ENCODE measurements at regions not wholly inside any gene's neighbourhood (a gene's known extent, or its start where the extent isn't known, plus 50 kb on each side); places are given as distances from the start of the nearest gene placed in this dataset.

DNA sequence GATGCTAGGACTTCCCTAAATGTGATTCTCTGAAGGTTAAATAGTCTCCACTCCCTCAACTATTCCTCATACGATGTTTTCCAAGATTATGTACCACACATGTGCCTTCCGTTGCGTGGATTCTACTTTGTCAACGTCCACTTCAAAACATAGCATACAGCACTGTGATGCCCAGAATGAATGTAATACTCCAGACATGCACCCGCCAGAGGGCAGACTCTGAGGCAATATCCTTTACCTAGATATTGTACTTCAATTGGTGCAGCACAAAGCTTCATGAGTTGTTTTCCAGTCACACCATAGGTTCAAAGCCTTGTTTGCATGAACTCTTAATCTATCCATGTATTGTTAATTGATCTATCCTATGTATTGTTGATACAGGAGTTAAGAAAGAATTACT is 201.0 kb upstream of the NABP1 start:
- H3K27me3 Mint-ChIP-seq: peaks cover 14 to 26% of the 10 kb centered on the region in 2 donors
- ATAC-seq: no peak
- H3K9me3 Mint-ChIP-seq: peaks cover 7% of the 10 kb centered on the region
- H3K36me3 Mint-ChIP-seq: peaks cover 15% of the 10 kb centered on the region
- no peak for DNase-seq (ENCODE audit: low spot score)
- H3K4me1 Mint-ChIP-seq (ENCODE audit: low read depth in 2 of 2): peaks cover 0 to 6% of the 10 kb centered on the region in 2 donors
- no peak overlapping the region for H3K4me3 Mint-ChIP-seq
- H3K27ac Mint-ChIP-seq: no peak overlapping the region

DNA sequence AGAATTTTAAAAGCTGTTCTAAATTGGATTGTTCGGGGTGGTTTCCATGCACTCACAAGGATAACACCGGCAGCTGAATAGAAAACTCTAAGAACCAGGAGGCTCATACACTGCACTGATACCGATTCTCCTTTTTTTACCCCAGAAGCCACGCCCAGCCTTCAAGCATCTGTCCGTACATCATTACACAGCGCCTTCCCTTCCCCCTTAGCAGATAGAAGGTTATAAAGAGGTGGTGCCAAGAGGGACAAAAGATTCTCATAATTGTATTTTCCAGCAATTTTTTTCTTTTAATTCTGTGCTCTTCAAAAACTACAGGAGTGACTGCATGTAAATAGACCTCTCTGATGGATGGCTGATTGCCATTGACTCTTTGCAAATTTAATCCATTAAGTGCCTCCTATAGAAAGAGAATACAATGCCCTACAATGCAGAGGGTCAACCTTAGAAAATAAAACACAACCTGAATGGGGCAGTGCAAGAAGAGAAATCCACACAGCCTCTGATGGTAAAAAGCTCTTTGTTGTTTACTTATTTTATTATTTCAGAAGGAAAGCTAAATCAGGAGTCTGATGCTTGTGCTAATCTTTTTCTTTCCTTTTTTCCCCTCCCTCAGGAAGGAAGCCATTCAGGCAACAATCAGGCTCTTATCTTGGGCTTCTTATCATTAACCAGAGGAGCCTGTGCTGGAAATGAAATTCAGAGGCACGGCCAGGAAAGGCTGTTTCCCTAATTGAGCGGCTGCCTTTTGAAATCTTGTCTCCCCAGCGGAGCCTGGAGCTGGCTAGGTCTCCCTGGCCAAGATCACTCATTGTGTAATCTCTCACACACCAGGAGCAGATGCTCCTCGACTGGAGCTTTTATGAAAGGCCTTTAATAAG is 198.9 kb upstream of the NABP1 start:
- Mint-ChIP-seq H3K4me3 (no peak overlapping the region), H3K27ac (no peak overlapping the region), H3K27me3 (peaks cover 15 to 26% of the 10 kb centered on the region in 2 donors), H3K9me3 (peaks cover 9% of the 10 kb centered on the region), H3K4me1 (ENCODE audit: low read depth in 2 of 2) (peaks cover 0 to 6% of the 10 kb centered on the region in 2 donors), H3K36me3 (peaks cover 19% of the 10 kb centered on the region)
- ATAC-seq (no peak), DNase-seq (ENCODE audit: low spot score) (no peak)

DNA sequence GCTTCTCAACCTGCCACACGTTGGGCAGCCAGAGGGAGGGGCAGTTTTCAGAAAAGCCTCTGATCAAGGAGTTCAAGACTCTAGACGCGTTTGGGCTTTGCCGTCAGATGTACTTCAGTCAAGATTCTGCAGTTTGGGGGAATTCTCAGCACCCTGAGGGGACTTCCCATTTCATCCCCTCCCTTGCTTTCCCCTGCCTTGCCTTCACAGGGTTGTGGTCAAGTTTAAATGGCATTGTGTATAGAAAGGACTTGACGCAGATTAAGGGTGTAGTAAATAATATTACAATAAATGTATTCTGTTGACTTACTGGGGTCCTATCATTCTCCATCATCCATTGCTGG is 198.3 kb upstream of the NABP1 start:
- DNase-seq (ENCODE audit: low spot score): no peak
- Mint-ChIP-seq H3K4me1 (ENCODE audit: low read depth in 2 of 2) (peaks cover 0 to 6% of the 10 kb centered on the region in 2 donors), H3K27me3 (peaks cover 20 to 33% of the 10 kb centered on the region in 2 donors), H3K4me3 (no peak overlapping the region), H3K9me3 (peaks cover 9% of the 10 kb centered on the region), H3K27ac (no peak overlapping the region), H3K36me3 (peaks cover 19% of the 10 kb centered on the region)
- ATAC-seq: peak; percentile 49 to 84

DNA sequence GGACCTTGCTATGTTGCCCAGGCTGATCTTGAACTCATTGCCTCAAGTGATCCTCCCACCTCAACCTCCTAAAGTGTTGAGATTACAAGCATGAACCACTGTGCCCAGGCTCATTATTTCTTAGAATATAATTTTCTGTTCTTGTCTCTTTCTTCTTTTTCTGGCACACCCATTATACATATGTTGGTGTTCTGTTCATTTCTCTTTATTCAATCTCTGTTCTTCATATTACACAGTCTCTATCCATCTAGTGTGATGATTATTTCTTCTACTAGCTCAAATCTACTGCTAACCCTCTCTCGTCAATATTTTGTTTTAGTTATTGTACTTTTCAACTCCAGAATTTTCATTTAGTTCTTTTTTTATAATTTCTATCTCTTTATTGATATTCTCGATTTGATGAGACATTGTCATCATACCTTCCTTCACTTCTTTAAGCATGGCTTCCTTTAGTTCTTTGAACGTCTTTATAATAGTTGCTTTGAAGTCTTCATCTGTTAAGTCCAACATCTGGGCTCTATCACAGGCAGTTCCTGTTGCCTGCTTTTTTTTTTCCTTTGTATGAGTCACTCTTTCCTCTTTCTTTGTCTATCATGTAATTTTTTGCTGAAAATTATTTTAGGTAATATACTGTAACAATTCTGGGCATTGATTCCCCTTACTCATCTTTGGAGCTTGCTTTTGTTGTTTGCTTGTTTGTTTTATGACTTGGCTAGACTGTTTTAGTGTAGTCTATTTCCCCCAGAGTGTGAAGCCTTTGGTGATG is 196.4 kb upstream of the NABP1 start:
- Mint-ChIP-seq H3K27ac (no peak overlapping the region), H3K27me3 (peaks cover 27 to 36% of the 10 kb centered on the region in 2 donors), H3K4me3 (no peak overlapping the region), H3K4me1 (ENCODE audit: low read depth in 2 of 2) (peaks cover 0 to 6% of the 10 kb centered on the region in 2 donors), H3K36me3 (peaks cover 19% of the 10 kb centered on the region), H3K9me3 (peaks cover 9% of the 10 kb centered on the region)
- no peak for ATAC-seq
- no peak for DNase-seq (ENCODE audit: low spot score)

DNA sequence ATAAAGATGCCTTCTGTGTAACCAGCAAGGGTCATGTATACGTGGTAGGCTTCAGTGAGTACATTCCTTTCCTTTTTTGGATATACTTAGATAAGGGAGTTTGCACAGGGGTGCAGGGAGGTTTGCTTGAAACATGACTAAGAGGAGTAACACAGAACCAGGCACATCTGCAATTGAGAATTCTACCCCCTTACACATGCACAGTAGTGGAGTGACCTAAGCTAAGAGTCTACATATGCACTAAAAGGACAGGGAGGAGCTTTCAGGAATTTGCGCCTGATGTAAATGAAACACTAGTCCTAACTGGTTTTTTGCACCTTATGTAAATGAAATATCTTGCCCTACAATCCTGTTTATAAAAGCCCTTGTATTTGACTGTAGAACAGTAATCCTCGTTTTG is 194.8 kb upstream of the NABP1 start:
- peaks cover 0 to 6% of the 10 kb centered on the region in 2 donors for H3K4me1 Mint-ChIP-seq (ENCODE audit: low read depth in 2 of 2)
- peaks cover 19% of the 10 kb centered on the region for H3K36me3 Mint-ChIP-seq
- DNase-seq (ENCODE audit: low spot score): no peak

DNA sequence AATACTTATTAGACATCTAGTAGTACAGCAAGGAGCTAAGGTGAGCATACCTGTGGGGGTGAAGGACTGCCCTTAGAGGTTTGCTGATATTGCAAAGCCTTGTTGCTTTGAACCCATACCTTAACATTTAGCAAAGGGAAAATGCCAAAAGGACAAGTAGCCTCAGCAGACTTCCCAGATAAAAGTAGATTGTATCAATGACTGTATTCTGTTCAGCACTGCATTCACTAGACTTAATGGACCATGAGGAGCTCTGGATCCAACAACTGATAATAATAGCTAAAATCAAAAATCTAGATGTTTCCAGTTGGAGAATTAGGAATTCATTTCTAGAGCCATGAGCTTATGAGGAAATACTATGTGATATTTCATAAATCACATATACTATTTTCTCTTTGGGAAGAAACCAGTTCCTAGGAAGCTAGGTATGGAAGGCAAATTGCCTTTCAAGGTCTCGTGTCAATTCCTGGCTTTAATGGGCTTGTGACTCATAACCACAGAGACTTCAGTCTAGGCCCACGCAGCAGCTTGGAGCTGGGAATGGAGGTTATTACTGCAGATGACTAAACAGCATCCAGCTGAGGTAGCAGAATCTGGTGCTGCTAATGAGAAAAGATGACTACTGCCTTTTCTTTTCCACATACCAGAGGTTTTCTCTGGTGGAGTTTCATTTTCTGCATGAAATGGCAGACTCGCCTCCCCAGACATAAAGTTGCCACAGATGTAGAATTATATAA is 191.2 kb upstream of the NABP1 start:
- no peaks in the 10 kb centered on the region for H3K4me1 Mint-ChIP-seq (ENCODE audit: low read depth in 2 of 2)
- ATAC-seq (no peak), DNase-seq (ENCODE audit: low spot score) (no peak)
- peaks cover 4% of the 10 kb centered on the region for H3K9me3 Mint-ChIP-seq
- no peak overlapping the region for H3K4me3 Mint-ChIP-seq
- H3K27ac Mint-ChIP-seq: no peak overlapping the region
- peaks cover 6% of the 10 kb centered on the region for H3K36me3 Mint-ChIP-seq
- H3K27me3 Mint-ChIP-seq: peaks cover 29 to 30% of the 10 kb centered on the region in 2 donors

More for the DNA sequence above, 194.8 kb upstream of the NABP1 start:
- no peak for ATAC-seq
- Mint-ChIP-seq H3K9me3 (peaks cover 9% of the 10 kb centered on the region), H3K4me3 (no peak overlapping the region), H3K27ac (no peak overlapping the region), H3K27me3 (peaks cover 30 to 36% of the 10 kb centered on the region in 2 donors)

DNA sequence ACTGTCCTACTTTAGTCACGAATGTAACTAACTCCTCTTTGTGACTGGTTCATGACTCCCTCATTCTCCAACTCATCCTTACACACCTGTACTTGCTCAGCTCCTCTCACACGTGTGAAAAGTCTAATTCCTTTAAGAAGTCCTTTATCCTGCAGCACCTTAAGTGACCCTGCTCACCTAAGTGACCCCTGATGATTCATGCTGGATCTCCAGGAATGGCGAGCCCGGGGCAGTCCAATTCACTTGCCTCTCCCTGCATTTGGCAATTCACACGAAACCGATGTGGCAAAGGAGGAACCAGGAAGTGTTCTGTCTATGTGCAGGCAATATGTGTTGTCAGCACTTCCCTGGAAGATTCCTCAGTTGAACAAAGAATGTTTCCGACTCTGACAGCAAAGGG is 189.8 kb upstream of the NABP1 start:
- ATAC-seq (no peak), DNase-seq (ENCODE audit: low spot score) (no peak)
- Mint-ChIP-seq H3K36me3 (no peaks in the 10 kb centered on the region), H3K27ac (no peak overlapping the region), H3K27me3 (peaks cover 20 to 24% of the 10 kb centered on the region in 2 donors), H3K4me1 (ENCODE audit: low read depth in 2 of 2) (no peaks in the 10 kb centered on the region), H3K9me3 (no peaks in the 10 kb centered on the region), H3K4me3 (no peak overlapping the region)

DNA sequence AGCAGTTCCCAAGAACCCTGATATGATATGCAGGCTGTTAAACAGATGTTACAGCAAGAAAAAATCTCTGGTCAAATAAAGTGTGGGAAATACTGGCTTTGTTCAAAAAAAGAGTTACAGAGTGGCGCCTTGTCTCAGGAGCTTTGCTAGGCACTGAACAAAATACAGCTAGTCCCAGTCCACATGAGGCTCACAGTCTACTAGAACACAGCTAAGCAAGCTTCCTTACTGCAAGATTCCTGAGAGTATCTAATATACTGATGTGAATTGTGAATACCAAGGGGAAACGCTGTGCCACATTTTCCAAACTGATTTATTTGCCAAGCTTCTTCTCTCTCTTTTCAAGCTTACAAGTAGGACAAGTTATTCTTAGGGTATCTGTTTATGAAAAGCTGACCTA is 188.8 kb upstream of the NABP1 start:
- Mint-ChIP-seq H3K27ac (no peak overlapping the region), H3K27me3 (peaks cover 27 to 29% of the 10 kb centered on the region in 2 donors), H3K4me1 (ENCODE audit: low read depth in 2 of 2) (no peaks in the 10 kb centered on the region), H3K9me3 (no peaks in the 10 kb centered on the region), H3K36me3 (no peaks in the 10 kb centered on the region), H3K4me3 (no peak overlapping the region)
- no peak for ATAC-seq
- DNase-seq (ENCODE audit: low spot score): no peak

DNA sequence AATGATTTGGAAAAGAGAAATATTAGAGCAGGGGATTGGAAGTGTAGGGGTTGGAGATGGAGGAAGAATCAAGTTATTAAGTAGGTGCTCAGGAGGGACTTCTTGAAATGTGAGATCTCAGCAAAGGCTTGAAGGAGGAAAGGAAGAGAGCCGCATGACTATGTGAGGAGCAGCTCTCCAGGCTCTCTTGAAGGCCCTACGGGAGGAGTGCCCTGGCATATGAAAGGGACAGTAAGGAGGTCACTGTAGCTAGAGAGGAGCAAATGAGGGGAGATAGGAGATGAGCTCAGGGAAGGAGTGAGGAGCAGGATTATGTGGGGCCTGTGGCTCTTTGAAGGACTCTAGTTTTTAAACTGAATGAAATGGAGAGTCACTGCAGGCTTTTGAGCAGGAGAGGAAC is 181.1 kb upstream of the NABP1 start:
- Mint-ChIP-seq H3K36me3 (no peaks in the 10 kb centered on the region), H3K9me3 (no peaks in the 10 kb centered on the region), H3K27ac (no peak overlapping the region), H3K4me3 (no peak overlapping the region), H3K4me1 (ENCODE audit: low read depth in 2 of 2) (no peaks in the 10 kb centered on the region), H3K27me3 (peaks cover 18 to 50% of the 10 kb centered on the region in 2 donors)
- DNase-seq (ENCODE audit: low spot score) (no peak), ATAC-seq (no peak)

DNA sequence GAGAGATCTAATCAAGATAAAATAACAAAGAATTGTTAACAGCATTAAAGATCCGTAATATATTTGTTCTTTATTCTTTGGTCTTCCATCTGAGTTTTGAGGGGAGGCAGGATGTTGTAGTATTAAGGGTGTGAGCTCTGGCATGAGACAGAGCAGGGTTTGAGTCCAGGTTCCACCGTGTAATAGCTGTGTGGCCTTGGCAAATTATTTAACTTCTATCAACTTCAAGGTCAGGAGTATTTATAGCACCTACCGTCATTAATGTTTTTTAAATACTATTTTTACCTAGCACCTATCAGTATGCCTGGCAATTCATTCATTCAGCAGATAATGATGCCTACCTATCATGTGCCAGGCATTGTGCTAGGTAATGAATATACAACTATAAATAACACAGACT is 180.1 kb upstream of the NABP1 start:
- H3K27me3 Mint-ChIP-seq: peaks cover 18 to 50% of the 10 kb centered on the region in 2 donors
- H3K4me1 Mint-ChIP-seq (ENCODE audit: low read depth in 2 of 2): no peaks in the 10 kb centered on the region
- no peak for ATAC-seq
- no peak overlapping the region for H3K4me3 Mint-ChIP-seq
- no peak overlapping the region for H3K27ac Mint-ChIP-seq
- no peak for DNase-seq (ENCODE audit: low spot score)
- H3K36me3 Mint-ChIP-seq: no peaks in the 10 kb centered on the region
- H3K9me3 Mint-ChIP-seq: no peaks in the 10 kb centered on the region

DNA sequence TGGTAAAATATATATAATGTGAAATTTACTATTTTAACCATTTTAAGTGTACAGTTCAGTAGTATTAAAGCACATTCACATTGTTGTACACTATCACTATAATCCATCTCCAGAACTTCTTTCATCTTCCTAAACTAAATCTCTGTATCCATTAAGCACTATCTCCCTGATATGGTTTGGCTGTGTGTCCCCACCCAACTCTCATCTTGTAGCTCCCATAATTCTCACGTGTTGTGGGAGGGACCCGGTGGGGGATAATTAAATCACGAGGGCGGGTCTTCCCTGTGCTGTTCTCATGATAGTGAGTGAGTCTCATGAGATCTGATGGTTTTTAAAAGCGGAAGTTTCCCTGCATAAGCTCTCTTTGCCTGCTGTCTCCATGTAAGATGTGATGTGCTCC is 178.9 kb upstream of the NABP1 start:
- no peaks in the 10 kb centered on the region for H3K9me3 Mint-ChIP-seq
- H3K36me3 Mint-ChIP-seq: no peaks in the 10 kb centered on the region
- H3K27ac Mint-ChIP-seq: no peak overlapping the region
- DNase-seq (ENCODE audit: low spot score): no peak
- ATAC-seq: no peak
- peaks cover 13 to 49% of the 10 kb centered on the region in 2 donors for H3K27me3 Mint-ChIP-seq
- H3K4me1 Mint-ChIP-seq (ENCODE audit: low read depth in 2 of 2): no peaks in the 10 kb centered on the region
- no peak overlapping the region for H3K4me3 Mint-ChIP-seq

DNA sequence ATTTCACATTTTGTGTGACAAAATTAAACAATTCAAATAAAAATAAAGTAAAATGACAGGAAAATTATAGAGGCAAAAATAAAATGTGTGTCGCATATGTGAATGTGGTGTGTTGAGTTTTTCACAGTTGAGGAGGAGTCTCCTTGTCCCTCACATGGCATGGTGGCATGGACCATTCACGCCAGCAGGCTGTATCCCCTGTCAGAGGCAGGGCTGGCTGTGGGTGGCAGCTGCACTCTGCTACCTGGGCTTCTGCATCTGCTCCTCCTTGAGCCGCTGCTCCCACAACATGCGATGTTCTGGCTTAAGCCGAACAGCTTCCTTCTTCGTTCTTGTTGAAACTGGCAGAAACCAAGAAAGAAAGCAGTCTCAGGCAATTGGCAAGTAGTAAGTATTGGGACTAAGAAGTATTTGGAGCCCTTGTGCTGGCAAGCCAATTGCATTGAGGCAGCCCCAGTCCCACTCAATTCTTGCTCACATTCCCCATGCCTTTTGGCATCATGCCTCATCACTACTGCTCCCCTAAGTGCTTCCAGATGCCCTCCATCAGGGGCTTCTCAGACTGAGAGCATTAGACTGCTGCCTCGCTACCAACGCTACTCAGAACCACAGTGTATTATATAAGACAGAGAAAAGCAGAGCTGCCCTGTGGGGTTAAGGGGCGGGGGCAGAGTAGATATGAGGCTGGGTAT is 177.9 kb upstream of the NABP1 start:
- no peak overlapping the region for H3K27ac Mint-ChIP-seq
- no peaks in the 10 kb centered on the region for H3K9me3 Mint-ChIP-seq
- H3K27me3 Mint-ChIP-seq: peaks cover 13 to 40% of the 10 kb centered on the region in 2 donors
- no peak for DNase-seq (ENCODE audit: low spot score)
- no peak overlapping the region for H3K4me3 Mint-ChIP-seq
- H3K4me1 Mint-ChIP-seq (ENCODE audit: low read depth in 2 of 2): no peaks in the 10 kb centered on the region
- no peaks in the 10 kb centered on the region for H3K36me3 Mint-ChIP-seq
- peak; percentile 31 to 54 for ATAC-seq

DNA sequence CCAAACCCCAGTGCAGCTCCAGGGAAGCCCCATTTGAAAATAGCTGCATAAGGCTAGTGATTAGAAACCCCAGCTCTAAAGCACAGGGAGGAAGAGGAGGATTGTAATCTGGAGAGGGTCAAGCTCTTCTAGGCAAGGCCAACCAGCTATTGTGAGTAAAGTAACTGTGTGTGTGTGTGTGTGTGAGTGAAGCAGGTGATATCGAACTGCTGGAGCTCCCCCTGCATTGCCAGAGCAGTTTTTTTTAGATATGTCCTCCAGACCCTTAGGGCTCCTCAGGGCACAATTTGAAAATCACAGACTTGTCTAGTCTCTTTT is 177.4 kb upstream of the NABP1 start:
- Mint-ChIP-seq H3K36me3 (no peaks in the 10 kb centered on the region), H3K27me3 (peaks cover 11 to 36% of the 10 kb centered on the region in 2 donors), H3K4me3 (no peak overlapping the region), H3K4me1 (ENCODE audit: low read depth in 2 of 2) (no peaks in the 10 kb centered on the region), H3K9me3 (no peaks in the 10 kb centered on the region), H3K27ac (no peak overlapping the region)
- DNase-seq (ENCODE audit: low spot score) (no peak), ATAC-seq (peak in 1 of 2 donors; percentile 12)

Measured in natural killer cell treated with Interleukin-12 subunit alpha and Interleukin-12 subunit beta and Interleukin-15 and Interleukin-18, amount 100 ng/mL, for 72 hours (primary cell).